Adipocyte (in vitro differentiated cells): ENCODE measurements at regions not wholly inside any gene's neighbourhood (a gene's known extent, or its start where the extent isn't known, plus 50 kb on each side); places are given as distances from the start of the nearest gene placed in this dataset.
A peak's percentile ranks its signal among the peaks of the same experiment; 100 is the strongest.
"Not testable (repeated sequence)": the region's sequence is repeated elsewhere in the genome, so short reads cannot be mapped to it uniquely, and the experiment has no call there.

Experiments
- DNase-seq: peaks from one replicate; pipeline ENCODE4 v3.0.0-alpha.2; 2015; ENCODE audit warnings: low read depth
- H3K27me3 ChIP-seq: replicated peaks from 2 replicates; pipeline ENCODE4 v1.7.0; 2013; ENCODE audit warnings: mild to moderate bottlenecking, low read length, moderate library complexity; ENCODE audit not compliant: control insufficient read depth, insufficient read depth
- H3K36me3 ChIP-seq: 2 replicates; pipeline ENCODE4 v1.7.0; 2013; ENCODE audit warnings: low read length, mild to moderate bottlenecking, moderate library complexity; ENCODE audit not compliant: control insufficient read depth, insufficient read depth, severe bottlenecking
- H3K4me1 ChIP-seq: 2 replicates; pipeline ENCODE4 v1.7.0; 2013; ENCODE audit warnings: mild to moderate bottlenecking, low read length, moderate library complexity; ENCODE audit not compliant: control insufficient read depth, insufficient read depth
- H3K4me3 ChIP-seq: 2 replicates; pipeline ENCODE4 v1.7.0; 2013; ENCODE audit warnings: mild to moderate bottlenecking, low read length, moderate library complexity
- H3K9ac ChIP-seq: 2 replicates; pipeline ENCODE4 v1.7.0; 2013; ENCODE audit warnings: mild to moderate bottlenecking, low read length, moderate library complexity
- H3K9me3 ChIP-seq: 2 replicates; pipeline ENCODE4 v1.7.0; 2013; ENCODE audit warnings: mild to moderate bottlenecking, low read length, moderate library complexity; ENCODE audit not compliant: control insufficient read depth

DNA sequence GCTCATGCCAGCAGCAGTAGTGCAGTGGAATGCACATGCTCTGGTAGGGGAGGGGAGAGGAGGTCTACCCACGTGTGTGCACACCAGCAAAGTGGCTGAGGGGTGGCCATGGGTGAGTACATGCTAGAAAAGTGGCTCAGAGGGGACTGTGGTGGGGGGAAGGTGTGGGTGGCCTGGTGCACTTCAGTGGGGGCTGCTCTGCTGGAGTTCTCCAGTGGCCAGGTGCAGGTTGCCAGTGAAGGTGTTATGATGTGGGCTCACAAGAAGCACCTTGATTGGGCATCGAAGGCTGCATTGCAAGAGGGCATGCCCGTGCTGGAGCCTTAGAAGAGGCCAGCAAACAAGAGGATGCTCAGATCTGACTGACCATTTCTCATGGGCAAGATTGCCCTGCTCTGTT lies 613.6 kb upstream of the PHF14 start:
- no peak for DNase-seq
- no peaks in the 10 kb centered on the region for H3K4me1 ChIP-seq
- H3K9ac ChIP-seq = no peak overlapping the region
- no peaks in the 10 kb centered on the region for H3K36me3 ChIP-seq
- peaks cover 20% of the 10 kb centered on the region for H3K9me3 ChIP-seq
- no peaks in the 10 kb centered on the region for H3K27me3 ChIP-seq
- no peak overlapping the region for H3K4me3 ChIP-seq

GRCh38 chr7:10401793-10402192 lies 571.9 kb upstream of the PHF14 start:
- Histone ChIP-seq H3K9ac (no peak overlapping the region), H3K27me3 (no peaks in the 10 kb centered on the region), H3K9me3 (peaks cover 28% of the 10 kb centered on the region), H3K4me1 (no peaks in the 10 kb centered on the region), H3K36me3 (no peaks in the 10 kb centered on the region), H3K4me3 (no peak overlapping the region)
- no peak for DNase-seq

DNA sequence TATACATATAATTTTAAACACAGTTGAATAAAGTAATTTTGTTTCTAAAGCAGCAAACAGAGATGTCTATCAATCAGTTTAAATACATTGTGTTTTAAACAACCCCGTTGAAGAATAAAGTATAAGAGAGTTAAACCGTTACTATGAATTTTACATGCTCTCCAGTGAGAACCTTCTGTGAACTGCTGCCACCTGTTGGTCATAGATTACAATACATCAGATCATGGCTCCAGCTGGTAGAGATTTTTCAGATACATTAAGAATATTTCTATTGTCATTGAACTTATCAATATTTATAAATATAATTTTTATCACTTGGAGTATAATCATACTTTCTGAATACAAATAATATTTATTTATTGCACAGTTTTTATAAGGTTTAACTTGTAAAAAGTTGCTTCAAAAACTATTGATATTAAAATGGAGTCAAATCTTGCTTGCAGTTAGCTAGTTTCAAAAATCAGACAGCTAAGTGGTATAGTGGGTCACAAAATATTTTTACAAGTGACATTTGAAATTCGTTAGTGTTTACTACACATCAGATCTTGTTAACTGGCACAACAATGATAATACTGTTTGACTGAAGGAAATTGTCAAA lies 561.2 kb upstream of the PHF14 start:
- no peaks in the 10 kb centered on the region for H3K4me1 ChIP-seq
- H3K9me3 ChIP-seq = no peaks in the 10 kb centered on the region
- no peaks in the 10 kb centered on the region for H3K27me3 ChIP-seq
- no peak overlapping the region for H3K9ac ChIP-seq
- no peak overlapping the region for H3K4me3 ChIP-seq
- DNase-seq = peak; percentile 51
- no peaks in the 10 kb centered on the region for H3K36me3 ChIP-seq

- Histone ChIP-seq H3K36me3 (no peaks in the 10 kb centered on the region), H3K4me1 (no peaks in the 10 kb centered on the region), H3K27me3 (no peaks in the 10 kb centered on the region), H3K9me3 (no peaks in the 10 kb centered on the region), H3K9ac (no peak overlapping the region), H3K4me3 (no peak overlapping the region)
- DNase-seq = no peak
Measured at GRCh38 chr7:10418985-10419384, 554.7 kb upstream of the PHF14 start.

GRCh38 chr7:10429031-10429430 lies 544.6 kb upstream of the PHF14 start:
- Histone ChIP-seq H3K36me3 (no peaks in the 10 kb centered on the region), H3K4me1 (no peaks in the 10 kb centered on the region), H3K9ac (no peak overlapping the region), H3K9me3 (no peaks in the 10 kb centered on the region), H3K27me3 (no peaks in the 10 kb centered on the region), H3K4me3 (no peak overlapping the region)
- no peak for DNase-seq

DNA sequence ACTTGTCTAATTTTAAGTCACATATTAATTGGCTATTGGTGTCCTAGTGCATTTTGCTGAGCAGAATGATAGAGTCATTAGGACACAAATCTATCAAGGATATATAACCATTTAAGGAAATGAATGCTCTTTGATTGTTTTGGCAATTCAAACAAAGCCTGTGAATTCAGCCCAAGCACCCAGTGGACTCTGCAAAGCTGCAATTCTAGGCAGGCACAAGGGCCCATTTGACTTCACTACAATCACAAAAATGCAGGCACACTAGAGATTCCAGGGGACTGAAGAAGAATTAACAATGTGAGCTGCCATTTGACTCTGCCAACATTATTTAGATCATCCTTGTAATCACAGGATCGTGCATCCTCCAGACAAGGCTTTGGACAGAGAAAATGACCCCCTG lies 544.2 kb upstream of the PHF14 start:
- no peak overlapping the region for H3K9ac ChIP-seq
- no peak for DNase-seq
- H3K4me1 ChIP-seq = no peaks in the 10 kb centered on the region

GRCh38 chr7:10436302-10436701 lies 537.4 kb upstream of the PHF14 start:
- H3K27me3 ChIP-seq = no peaks in the 10 kb centered on the region
- DNase-seq = no peak
- no peak overlapping the region for H3K4me3 ChIP-seq
- no peaks in the 10 kb centered on the region for H3K36me3 ChIP-seq
- H3K9ac ChIP-seq = no peak overlapping the region
- H3K9me3 ChIP-seq = no peaks in the 10 kb centered on the region
- H3K4me1 ChIP-seq = no peaks in the 10 kb centered on the region

More for the DNA sequence above, 544.2 kb upstream of the PHF14 start:
- Histone ChIP-seq H3K9me3 (no peaks in the 10 kb centered on the region), H3K4me3 (no peak overlapping the region), H3K36me3 (no peaks in the 10 kb centered on the region), H3K27me3 (no peaks in the 10 kb centered on the region)

- no peak overlapping the region for H3K4me3 ChIP-seq
- no peaks in the 10 kb centered on the region for H3K36me3 ChIP-seq
- no peaks in the 10 kb centered on the region for H3K27me3 ChIP-seq
- H3K4me1 ChIP-seq = no peaks in the 10 kb centered on the region
- H3K9me3 ChIP-seq = no peaks in the 10 kb centered on the region
- DNase-seq = no peak
- H3K9ac ChIP-seq = no peak overlapping the region
Measured at GRCh38 chr7:10439027-10439426, 534.6 kb upstream of the PHF14 start.

- no peaks in the 10 kb centered on the region for H3K27me3 ChIP-seq
- DNase-seq = no peak
Measured at GRCh38 chr7:10455936-10456335, 517.7 kb upstream of the PHF14 start.

GRCh38 chr7:10460474-10460873 lies 513.2 kb upstream of the PHF14 start:
- Histone ChIP-seq H3K9ac (no peak overlapping the region), H3K36me3 (no peaks in the 10 kb centered on the region), H3K9me3 (peaks cover 19% of the 10 kb centered on the region), H3K4me3 (no peak overlapping the region), H3K4me1 (no peaks in the 10 kb centered on the region), H3K27me3 (no peaks in the 10 kb centered on the region)
- DNase-seq = no peak

More at GRCh38 chr7:10455936-10456335, 517.7 kb upstream of the PHF14 start:
- Histone ChIP-seq H3K36me3 (no peaks in the 10 kb centered on the region), H3K4me3 (no peak overlapping the region), H3K9me3 (peaks cover 25% of the 10 kb centered on the region), H3K9ac (no peak overlapping the region), H3K4me1 (no peaks in the 10 kb centered on the region)

DNA sequence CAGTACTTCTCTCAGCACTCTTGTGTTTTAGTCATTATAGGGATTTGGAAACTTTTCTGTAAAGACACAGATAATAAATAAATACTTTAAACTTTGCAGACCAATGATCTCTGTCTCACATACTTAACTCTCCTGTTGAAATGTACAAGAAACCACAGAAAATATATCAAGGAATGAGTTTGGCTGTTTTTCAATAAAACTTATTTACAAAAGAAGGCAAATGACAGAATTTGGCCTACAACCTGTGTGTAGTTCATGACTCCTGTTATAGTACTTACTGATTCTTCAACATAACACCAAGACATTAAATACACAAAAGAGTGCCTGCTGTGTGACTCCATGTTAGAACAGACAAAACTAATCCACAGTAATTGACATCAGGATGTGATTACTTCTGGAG lies 510.0 kb upstream of the PHF14 start:
- peaks cover 3% of the 10 kb centered on the region for H3K9me3 ChIP-seq
- H3K4me1 ChIP-seq = no peaks in the 10 kb centered on the region
- no peak overlapping the region for H3K9ac ChIP-seq
- H3K36me3 ChIP-seq = no peaks in the 10 kb centered on the region
- H3K4me3 ChIP-seq = no peak overlapping the region
- H3K27me3 ChIP-seq = no peaks in the 10 kb centered on the region
- no peak for DNase-seq

GRCh38 chr7:10465536-10465935 lies 508.1 kb upstream of the PHF14 start:
- not testable (repeated sequence) for H3K36me3 ChIP-seq, H3K9me3 ChIP-seq, H3K4me3 ChIP-seq, H3K9ac ChIP-seq, H3K4me1 ChIP-seq, DNase-seq, H3K27me3 ChIP-seq
